ENCODE measurements at regions not wholly inside any gene's neighbourhood (a gene's known extent, or its start where the extent isn't known, plus 50 kb on each side); places are given as distances from the start of the nearest gene placed in this dataset.
A peak's percentile ranks its signal among the peaks of the same experiment; 100 is the strongest.

GRCh38 chr13:80199067-80199466, 141.9 kb downstream of the SPRY2 start:
- TF ChIP-seq RAD21 (IDR thresholded peaks at IDR 0.05), result no peak
- TF ChIP-seq CTCF (IDR thresholded peaks at IDR 0.05; ENCODE audit: low read depth, low read length, missing input control), result no peak
- no peak for TF ChIP-seq YY1 (IDR thresholded peaks at IDR 0.05)
- TF ChIP-seq EGR1 (IDR thresholded peaks at IDR 0.05; ENCODE audit: low read depth in 2 of 2), result no peak
- peak; percentile 7 for TF ChIP-seq MAX (IDR thresholded peaks at IDR 0.05)
- TF ChIP-seq ATF3 (IDR thresholded peaks at IDR 0.05), result no peak
- no peak for TF ChIP-seq NR2F2 (IDR thresholded peaks at IDR 0.05)
- no peak for TF ChIP-seq REST (IDR thresholded peaks at IDR 0.05)
- TF ChIP-seq TAF1 (conservative IDR thresholded peaks at IDR 0.05), result no peak

Data from liver (tissue), 3 donors.